Tongue (tissue), 1 donor: ENCODE measurements at regions not wholly inside any gene's neighbourhood (a gene's known extent, or its start where the extent isn't known, plus 50 kb on each side); places are given as distances from the start of the nearest gene placed in this dataset.

Source experiments
- DNase-seq: peaks from one replicate; pipeline ENCODE4 v3.0.0-alpha.2; 2015

- DNase-seq, result peak; percentile 64
Observed at GRCh38 chr11:88231894-88232482, 56.7 kb upstream of the RAB38 start.

- no peak for DNase-seq
Observed at GRCh38 chr11:88229303-88229702, 54.1 kb upstream of the RAB38 start.
